ENCODE measurements at regions not wholly inside any gene's neighbourhood (a gene's known extent, or its start where the extent isn't known, plus 50 kb on each side); places are given as distances from the start of the nearest gene placed in this dataset.

DNA sequence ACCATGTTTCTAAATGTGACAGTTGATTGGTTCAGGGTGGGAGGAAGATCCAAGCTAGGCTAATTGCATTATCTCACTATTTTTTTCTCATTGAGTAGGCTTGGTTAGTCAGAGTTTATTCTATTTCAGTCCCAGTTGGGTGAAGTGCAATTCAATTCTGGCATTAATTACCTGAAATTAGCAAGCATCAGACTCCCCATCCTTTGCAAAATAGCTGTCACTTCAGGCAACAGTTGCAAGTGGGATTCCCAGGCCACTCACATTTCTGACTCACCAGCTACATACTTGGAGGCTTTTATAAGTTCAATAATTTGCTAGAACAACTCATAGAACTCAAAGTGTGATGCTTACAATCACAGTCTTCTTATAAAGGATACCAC lies 155.8 kb upstream of the HAND2 start:
- TF ChIP-seq, protein P1, sequence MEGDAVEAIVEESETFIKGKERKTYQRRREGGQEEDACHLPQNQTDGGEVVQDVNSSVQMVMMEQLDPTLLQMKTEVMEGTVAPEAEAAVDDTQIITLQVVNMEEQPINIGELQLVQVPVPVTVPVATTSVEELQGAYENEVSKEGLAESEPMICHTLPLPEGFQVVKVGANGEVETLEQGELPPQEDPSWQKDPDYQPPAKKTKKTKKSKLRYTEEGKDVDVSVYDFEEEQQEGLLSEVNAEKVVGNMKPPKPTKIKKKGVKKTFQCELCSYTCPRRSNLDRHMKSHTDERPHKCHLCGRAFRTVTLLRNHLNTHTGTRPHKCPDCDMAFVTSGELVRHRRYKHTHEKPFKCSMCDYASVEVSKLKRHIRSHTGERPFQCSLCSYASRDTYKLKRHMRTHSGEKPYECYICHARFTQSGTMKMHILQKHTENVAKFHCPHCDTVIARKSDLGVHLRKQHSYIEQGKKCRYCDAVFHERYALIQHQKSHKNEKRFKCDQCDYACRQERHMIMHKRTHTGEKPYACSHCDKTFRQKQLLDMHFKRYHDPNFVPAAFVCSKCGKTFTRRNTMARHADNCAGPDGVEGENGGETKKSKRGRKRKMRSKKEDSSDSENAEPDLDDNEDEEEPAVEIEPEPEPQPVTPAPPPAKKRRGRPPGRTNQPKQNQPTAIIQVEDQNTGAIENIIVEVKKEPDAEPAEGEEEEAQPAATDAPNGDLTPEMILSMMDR (conservative IDR thresholded peaks at IDR 0.05; ENCODE audit: low read depth, low read length): no peak
- TF ChIP-seq EZH2 (IDR thresholded peaks at IDR 0.05; ENCODE audit: low read length, unreplicated experiment): no peak

Measured in PC-3 (cell line).